ENCODE measurements at regions not wholly inside any gene's neighbourhood (a gene's known extent, or its start where the extent isn't known, plus 50 kb on each side); places are given as distances from the start of the nearest gene placed in this dataset.

DNA sequence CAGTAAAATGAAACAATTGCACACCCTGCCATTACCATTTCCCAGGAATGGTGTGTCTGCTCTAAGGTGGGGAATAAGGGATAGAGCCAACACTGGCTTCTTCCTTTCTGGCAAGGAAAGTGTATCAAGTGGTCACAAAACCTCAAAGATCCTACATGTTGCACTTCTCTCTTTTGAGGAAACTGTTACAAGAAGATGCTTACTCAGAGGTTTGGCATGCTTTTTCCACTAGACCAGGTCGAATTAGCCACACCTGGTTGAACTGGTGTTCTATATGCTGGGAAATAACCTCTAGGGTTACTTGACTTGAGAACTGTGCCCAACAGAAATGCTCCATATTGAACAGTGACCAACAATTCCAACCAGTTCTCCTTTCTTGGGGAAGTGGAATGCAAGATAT lies 102.9 kb downstream of the LRRN1 start:
- intact Hi-C loops (cut with DNase I), result no loop called here
- 33 to 44% methylated on average over 1 of the region's 1 CpG for WGBS, 2 donors

DNA sequence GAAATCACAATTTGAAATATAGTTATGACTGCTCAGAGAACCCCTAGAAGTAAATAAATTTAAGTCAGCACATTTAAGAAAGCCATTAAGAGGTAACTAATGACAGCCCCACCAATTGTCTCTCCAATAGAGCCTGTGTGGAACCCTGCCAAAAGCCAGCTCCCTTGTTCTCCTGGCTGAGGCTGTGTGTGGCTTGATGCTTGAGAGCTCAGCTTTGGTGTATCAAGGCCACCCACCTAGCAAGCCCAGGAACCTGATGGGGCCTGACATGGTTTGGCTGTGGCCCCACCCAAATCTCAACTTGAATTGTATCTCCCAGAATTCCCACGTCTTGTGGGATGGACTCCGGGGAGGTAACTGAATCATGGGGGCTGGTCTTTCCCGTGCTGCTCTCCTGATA lies 106.9 kb downstream of the LRRN1 start:
- H3K36me3 ChIP-seq, result no peaks in the 10 kb centered on the region
- 65% methylated on average over 3 of the region's 3 CpGs for WGBS, 2 donors
- no peaks in the 10 kb centered on the region for H3K27me3 ChIP-seq
- no peaks in the 10 kb centered on the region for H3K4me1 ChIP-seq
- ATAC-seq (no peak), DNase-seq (no peak)
- intact Hi-C loops (cut with DNase I), result no loop called here
- TF ChIP-seq, protein P1, sequence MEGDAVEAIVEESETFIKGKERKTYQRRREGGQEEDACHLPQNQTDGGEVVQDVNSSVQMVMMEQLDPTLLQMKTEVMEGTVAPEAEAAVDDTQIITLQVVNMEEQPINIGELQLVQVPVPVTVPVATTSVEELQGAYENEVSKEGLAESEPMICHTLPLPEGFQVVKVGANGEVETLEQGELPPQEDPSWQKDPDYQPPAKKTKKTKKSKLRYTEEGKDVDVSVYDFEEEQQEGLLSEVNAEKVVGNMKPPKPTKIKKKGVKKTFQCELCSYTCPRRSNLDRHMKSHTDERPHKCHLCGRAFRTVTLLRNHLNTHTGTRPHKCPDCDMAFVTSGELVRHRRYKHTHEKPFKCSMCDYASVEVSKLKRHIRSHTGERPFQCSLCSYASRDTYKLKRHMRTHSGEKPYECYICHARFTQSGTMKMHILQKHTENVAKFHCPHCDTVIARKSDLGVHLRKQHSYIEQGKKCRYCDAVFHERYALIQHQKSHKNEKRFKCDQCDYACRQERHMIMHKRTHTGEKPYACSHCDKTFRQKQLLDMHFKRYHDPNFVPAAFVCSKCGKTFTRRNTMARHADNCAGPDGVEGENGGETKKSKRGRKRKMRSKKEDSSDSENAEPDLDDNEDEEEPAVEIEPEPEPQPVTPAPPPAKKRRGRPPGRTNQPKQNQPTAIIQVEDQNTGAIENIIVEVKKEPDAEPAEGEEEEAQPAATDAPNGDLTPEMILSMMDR (IDR thresholded peaks at IDR 0.05), result no peak
- no peak overlapping the region for H3K4me3 ChIP-seq
- no peak overlapping the region for H3K27ac ChIP-seq
- H3K9me3 ChIP-seq, result no peaks in the 10 kb centered on the region

More for the DNA sequence above, 102.9 kb downstream of the LRRN1 start:
- Histone ChIP-seq H3K27ac (no peak overlapping the region), H3K27me3 (no peaks in the 10 kb centered on the region), H3K4me3 (no peak overlapping the region), H3K4me1 (no peaks in the 10 kb centered on the region), H3K9me3 (peaks cover 0 to 12% (median 0%) of the 10 kb centered on the region in 11 donors), H3K36me3 (no peaks in the 10 kb centered on the region)
- DNase-seq, result no peak
- ATAC-seq, result no peak
- TF ChIP-seq, protein P1 (IDR thresholded peaks at IDR 0.05), result no peak

DNA sequence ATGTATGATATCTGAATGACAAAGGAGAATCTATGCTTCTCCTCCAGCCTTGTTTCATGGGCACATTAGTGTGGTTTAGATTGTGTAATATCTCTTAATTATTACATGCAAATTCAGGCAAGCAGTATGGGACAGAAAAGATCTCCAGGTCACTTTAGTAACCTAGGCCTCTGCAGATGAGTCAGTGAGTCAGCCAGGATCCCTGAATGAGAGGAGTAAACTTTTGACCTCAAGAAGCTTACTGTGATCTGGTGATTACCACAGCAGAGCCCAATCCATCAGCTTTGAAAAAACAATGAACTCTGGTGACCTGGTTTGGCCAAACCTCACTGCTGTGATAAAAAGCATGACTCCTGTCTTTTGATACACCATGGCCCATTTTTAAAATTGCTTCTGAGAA lies 107.8 kb downstream of the LRRN1 start:
- intact Hi-C loops (cut with DNase I), result no loop called here
- Histone ChIP-seq H3K36me3 (no peaks in the 10 kb centered on the region), H3K27ac (no peak overlapping the region), H3K4me3 (no peak overlapping the region), H3K9me3 (no peaks in the 10 kb centered on the region), H3K27me3 (no peaks in the 10 kb centered on the region), H3K4me1 (no peaks in the 10 kb centered on the region)
- no peak for ATAC-seq
- no peak for DNase-seq
- TF ChIP-seq, protein P1 (IDR thresholded peaks at IDR 0.05), result no peak

DNA sequence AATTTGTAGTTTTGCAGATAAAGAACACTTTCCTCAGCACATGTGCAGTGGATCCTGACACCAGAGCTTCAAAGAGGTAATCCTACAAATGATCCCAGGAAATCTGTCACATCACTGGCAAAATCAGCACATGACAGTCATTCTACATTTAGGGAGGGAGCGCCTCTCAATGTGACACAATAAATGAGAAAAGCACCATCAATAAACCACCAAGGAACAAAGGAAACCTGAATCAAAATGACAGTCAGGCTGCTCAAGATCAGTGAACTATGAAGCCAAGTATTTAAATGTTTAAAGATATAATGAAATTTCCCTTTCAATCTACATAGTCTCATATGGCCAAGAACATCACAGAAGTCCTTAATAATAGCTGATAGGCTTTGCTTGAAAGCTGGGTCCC lies 119.5 kb downstream of the LRRN1 start:
- intact Hi-C loops (cut with DNase I), result no loop called here
- TF ChIP-seq, protein P1 (IDR thresholded peaks at IDR 0.05), result no peak
- WGBS, 2 donors, result 49 to 89% methylated on average over 1 of the region's 1 CpG
- Histone ChIP-seq H3K4me3 (no peak overlapping the region), H3K27ac (no peak overlapping the region), H3K27me3 (no peaks in the 10 kb centered on the region), H3K9me3 (no peaks in the 10 kb centered on the region), H3K4me1 (no peaks in the 10 kb centered on the region), H3K36me3 (no peaks in the 10 kb centered on the region)
- DNase-seq, result no peak
- ATAC-seq, result no peak

DNA sequence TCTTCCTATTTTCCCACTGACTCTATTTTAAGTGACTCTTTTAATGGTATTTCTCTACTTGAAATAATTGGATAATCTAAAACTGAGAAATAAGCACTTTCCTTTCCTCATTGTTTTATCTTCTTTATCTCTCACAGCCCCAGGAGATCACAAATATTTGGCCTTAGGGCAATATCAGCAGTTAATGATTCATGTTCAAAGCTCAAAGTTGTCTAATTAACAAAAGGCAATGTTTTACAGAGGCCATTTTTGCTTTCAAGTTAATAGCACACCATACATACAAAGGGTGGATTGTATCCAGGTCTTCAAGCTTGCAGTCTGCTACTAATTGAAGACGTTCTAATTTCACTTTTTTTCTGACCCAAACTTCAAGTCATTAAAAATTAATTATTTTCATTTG lies 120.1 kb downstream of the LRRN1 start:
- Histone ChIP-seq H3K9me3 (no peaks in the 10 kb centered on the region), H3K27ac (no peak overlapping the region), H3K27me3 (no peaks in the 10 kb centered on the region), H3K4me3 (no peak overlapping the region), H3K36me3 (no peaks in the 10 kb centered on the region), H3K4me1 (no peaks in the 10 kb centered on the region)
- TF ChIP-seq, protein P1 (IDR thresholded peaks at IDR 0.05), result no peak
- no peak for DNase-seq
- intact Hi-C loops (cut with DNase I), result no loop called here
- no peak for ATAC-seq
- WGBS, 2 donors, result 40 to 67% methylated on average over 1 of the region's 1 CpG
